ENCODE measurements at regions not wholly inside any gene's neighbourhood (a gene's known extent, or its start where the extent isn't known, plus 50 kb on each side); places are given as distances from the start of the nearest gene placed in this dataset.
A peak's percentile ranks its signal among the peaks of the same experiment; 100 is the strongest.

DNA sequence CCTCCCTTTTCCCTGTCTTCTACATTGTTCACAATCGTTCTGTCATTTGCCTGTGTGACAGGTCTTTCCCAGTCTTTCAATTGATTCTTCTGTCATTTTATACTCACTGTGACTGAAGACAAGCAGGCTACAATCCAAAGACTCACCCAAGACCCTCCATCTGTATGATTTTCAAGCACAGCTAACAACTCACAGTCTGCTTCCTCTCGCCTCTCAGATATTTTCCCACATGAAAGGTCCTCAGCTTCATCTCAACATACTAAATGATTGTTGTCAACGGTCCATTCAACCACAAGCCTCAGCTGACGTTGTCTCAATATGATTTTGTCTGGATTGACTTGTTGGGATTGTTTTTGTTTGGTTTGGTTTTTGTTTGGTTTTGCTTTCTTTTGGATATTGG is 346.5 kb downstream of the NFIB start:
- in situ Hi-C loops (cut with HindIII; ENCODE audit: low sequenced_read_pairs): no loop called here
- H3K4me3 ChIP-seq (ENCODE audit: low read depth, low read length): no peak overlapping the region
- TF ChIP-seq, protein P1, sequence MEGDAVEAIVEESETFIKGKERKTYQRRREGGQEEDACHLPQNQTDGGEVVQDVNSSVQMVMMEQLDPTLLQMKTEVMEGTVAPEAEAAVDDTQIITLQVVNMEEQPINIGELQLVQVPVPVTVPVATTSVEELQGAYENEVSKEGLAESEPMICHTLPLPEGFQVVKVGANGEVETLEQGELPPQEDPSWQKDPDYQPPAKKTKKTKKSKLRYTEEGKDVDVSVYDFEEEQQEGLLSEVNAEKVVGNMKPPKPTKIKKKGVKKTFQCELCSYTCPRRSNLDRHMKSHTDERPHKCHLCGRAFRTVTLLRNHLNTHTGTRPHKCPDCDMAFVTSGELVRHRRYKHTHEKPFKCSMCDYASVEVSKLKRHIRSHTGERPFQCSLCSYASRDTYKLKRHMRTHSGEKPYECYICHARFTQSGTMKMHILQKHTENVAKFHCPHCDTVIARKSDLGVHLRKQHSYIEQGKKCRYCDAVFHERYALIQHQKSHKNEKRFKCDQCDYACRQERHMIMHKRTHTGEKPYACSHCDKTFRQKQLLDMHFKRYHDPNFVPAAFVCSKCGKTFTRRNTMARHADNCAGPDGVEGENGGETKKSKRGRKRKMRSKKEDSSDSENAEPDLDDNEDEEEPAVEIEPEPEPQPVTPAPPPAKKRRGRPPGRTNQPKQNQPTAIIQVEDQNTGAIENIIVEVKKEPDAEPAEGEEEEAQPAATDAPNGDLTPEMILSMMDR (IDR thresholded peaks at IDR 0.05; ENCODE audit: low read depth, low read length, missing control alignments): no peak
- DNase-seq (ENCODE audit: low read depth): no peak

DNA sequence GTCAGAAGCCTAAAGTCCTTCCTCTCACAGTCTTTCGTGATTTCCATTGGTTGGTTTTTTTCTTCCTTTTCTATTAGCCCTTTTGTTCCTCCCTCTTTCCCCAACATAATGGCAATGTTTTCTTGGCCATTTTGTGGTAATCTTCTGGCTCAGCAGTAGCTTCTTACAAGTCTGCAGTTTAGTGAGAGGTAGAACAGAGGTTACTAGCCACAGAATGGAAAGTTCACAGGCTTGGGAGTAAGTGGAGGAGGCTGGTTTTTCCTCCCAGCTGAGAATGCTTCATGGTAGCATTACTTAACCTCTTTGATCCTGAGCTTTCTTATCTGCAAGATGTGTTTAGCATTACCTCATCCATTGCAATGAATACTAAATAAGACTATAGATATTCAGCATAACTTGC is 346.9 kb downstream of the NFIB start:
- H3K4me3 ChIP-seq (ENCODE audit: low read depth, low read length): no peak overlapping the region
- TF ChIP-seq, protein P1 (IDR thresholded peaks at IDR 0.05; ENCODE audit: low read depth, low read length, missing control alignments): no peak
- DNase-seq (ENCODE audit: low read depth): peak; percentile 29
- in situ Hi-C loops (cut with HindIII; ENCODE audit: low sequenced_read_pairs): no loop called here

DNA sequence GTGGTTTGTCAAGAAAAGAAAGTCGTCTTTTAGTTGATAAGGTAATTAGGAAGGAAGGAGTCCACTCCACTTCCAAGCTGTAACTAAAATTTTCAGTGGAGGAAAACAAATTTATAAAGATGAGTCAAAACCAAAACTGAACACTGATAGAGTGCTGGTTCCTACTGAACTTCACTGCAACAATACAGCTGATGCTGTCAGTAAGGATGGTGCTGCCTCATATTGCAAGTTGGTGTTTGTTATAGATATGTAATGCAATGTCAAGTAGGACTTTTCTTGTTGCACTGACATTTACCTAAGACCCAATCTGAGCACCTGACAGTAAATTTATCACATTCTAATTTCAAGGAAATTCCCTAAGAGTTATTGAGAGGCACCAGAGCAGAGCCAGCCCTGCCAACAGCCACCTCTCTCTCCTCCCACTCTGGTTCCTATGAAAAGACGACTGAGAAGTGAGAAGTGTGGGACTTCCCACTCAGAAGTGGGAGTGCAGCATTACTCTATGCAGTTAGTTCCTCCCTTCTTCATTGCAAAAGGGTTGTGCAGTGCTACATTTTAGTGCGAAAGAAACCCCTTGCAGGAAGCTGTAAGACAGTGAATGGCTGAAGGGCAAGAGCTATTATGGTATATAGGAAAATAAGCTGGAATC is 350.8 kb downstream of the NFIB start:
- no peak overlapping the region for H3K4me3 ChIP-seq (ENCODE audit: low read depth, low read length)
- in situ Hi-C loops (cut with HindIII; ENCODE audit: low sequenced_read_pairs): no loop called here
- no peak for DNase-seq (ENCODE audit: low read depth)
- TF ChIP-seq, protein P1 (IDR thresholded peaks at IDR 0.05; ENCODE audit: low read depth, low read length, missing control alignments): no peak

DNA sequence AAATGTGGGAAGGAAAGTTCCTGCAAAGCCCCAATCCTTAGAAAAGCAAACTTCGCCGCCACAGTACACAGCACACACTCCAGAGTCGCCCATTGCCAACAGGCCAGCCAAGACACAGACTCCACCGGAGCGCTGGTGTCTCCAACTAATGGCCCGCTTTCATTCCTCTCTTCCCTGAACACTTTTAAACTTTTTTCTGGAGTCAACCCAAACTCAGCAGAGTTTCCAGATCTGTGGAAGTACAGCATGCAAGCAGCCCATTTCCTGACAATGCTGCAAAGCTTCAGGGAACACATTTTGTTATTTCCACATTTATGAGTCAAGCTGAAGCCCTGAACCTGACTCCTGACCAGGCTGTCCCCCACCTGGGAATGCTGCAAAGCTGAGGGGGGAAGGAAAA is 351.9 kb downstream of the NFIB start:
- DNase-seq (ENCODE audit: low read depth): no peak
- H3K4me3 ChIP-seq (ENCODE audit: low read depth, low read length): no peak overlapping the region
- TF ChIP-seq, protein P1 (IDR thresholded peaks at IDR 0.05; ENCODE audit: low read depth, low read length, missing control alignments): no peak
- in situ Hi-C loops (cut with HindIII; ENCODE audit: low sequenced_read_pairs): no loop called here

DNA sequence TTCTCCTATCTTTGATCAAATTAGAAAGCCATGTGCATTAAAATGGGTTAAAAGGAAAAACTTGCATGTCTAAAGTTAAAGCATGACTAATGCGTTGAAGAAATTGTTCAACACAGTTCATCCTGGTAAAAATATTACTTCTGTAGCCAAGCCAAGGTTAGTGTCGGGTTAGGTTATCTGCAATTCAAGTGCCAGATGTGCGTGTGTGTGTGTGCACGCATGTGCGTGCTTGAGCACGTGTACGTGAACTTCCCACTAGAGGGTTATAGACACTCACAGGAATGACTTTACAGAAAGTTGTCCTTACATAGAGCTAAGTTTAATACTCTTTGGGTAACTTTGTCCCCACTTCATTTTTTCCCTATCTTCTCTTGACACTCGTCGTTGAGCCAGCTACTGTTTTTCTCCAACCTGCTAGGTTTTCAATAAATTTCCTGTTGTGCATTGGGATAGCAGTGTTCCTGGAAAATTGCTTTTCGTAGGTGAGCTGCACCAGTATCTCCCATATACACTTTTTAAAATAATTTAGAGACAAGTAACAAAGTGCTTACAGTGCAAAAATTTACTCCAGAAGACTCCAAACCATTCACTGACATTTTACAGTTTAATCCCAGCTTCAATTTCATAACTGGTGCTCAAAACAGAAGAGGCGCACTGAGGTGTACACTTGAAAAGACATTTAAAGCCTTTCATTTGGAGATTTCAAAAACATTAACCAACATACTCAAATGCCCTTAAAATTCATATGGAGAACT is 353.8 kb downstream of the NFIB start:
- in situ Hi-C loops (cut with HindIII; ENCODE audit: low sequenced_read_pairs): no loop called here
- TF ChIP-seq, protein P1 (IDR thresholded peaks at IDR 0.05; ENCODE audit: low read depth, low read length, missing control alignments): no peak
- H3K4me3 ChIP-seq (ENCODE audit: low read depth, low read length): no peak overlapping the region
- DNase-seq (ENCODE audit: low read depth): no peak

DNA sequence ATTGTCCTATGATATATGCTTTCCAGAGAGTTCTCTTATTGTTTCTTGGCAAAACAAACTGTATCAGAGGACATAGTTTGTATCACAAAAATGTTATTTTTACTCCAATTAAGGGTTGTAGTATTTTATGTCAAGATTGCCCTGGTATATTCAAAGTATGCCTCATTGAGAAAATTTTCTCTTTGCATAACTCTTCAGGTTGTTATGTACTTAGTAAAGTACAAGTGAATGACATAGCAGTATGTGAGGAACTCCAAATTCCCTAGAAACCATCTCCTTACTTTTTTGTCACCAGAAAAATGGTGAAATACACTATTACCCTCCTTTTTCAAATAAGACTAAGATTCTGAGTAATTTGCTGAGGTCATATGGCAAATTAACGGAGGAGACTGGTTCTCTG is 355.3 kb downstream of the NFIB start:
- in situ Hi-C loops (cut with HindIII; ENCODE audit: low sequenced_read_pairs): no loop called here
- DNase-seq (ENCODE audit: low read depth): no peak
- TF ChIP-seq, protein P1 (IDR thresholded peaks at IDR 0.05; ENCODE audit: low read depth, low read length, missing control alignments): no peak
- H3K4me3 ChIP-seq (ENCODE audit: low read depth, low read length): no peak overlapping the region
